Mesothelial cell of epicardium (in vitro differentiated cells): ENCODE measurements at regions not wholly inside any gene's neighbourhood (a gene's known extent, or its start where the extent isn't known, plus 50 kb on each side); places are given as distances from the start of the nearest gene placed in this dataset.
A peak's percentile ranks its signal among the peaks of the same experiment; 100 is the strongest.

Experiments
- DNase-seq, 2 experiments: peaks; one replicate each; pipeline ENCODE4 v3.0.0; 2021; ENCODE audit warnings: low spot score in 2 of 2; ENCODE audit not compliant: unreplicated experiment in 2 of 2
- H3K27ac Mint-ChIP-seq: 2 replicates; pipeline ENCODE4 v1.8.0; 2021; ENCODE audit warnings: mixed read lengths
- H3K27me3 Mint-ChIP-seq: 2 replicates; pipeline ENCODE4 v1.8.0; 2021; ENCODE audit warnings: low read depth, mixed read lengths
- H3K36me3 Mint-ChIP-seq: 2 replicates; pipeline ENCODE4 v1.8.0; 2021; ENCODE audit warnings: mixed read lengths
- H3K4me1 Mint-ChIP-seq: 2 replicates; pipeline ENCODE4 v1.8.0; 2021; ENCODE audit warnings: mixed read lengths
- H3K4me3 Mint-ChIP-seq: 2 replicates; pipeline ENCODE4 v1.8.0; 2021; ENCODE audit warnings: mild to moderate bottlenecking, moderate library complexity, mixed read lengths
- H3K9me3 Mint-ChIP-seq: 2 replicates; pipeline ENCODE4 v1.8.0; 2021; ENCODE audit warnings: mixed read lengths
- CTCF ChIP-seq: fragments of 200-600 bp; sonication (generic); IDR thresholded peaks from one replicate; pipeline ENCODE4 v1.5.0; 2021; ENCODE audit warnings: antibody characterized with exemption; ENCODE audit not compliant: unreplicated experiment

DNA sequence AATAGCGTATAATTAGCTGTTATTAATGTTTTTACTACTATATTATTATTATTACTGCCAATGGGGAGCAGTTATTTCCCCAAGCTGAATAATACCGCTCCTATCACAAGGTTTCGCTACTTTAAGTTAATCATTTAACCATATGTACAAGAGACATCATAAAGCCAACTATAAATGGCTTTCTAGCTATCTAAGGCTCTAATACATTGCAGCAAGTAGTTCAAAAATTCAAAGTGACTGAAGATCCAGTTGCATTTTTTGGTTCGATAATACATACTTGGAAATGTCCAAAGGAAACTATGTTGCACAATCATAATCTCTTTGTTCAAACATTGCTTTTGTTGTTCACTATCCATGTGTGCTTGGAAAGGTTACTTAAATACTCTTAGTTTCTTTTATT, 952.0 kb upstream of the MBL2 start:
- H3K36me3 Mint-ChIP-seq, result peaks cover 5% of the 10 kb centered on the region
- H3K27me3 Mint-ChIP-seq, result no peaks in the 10 kb centered on the region
- H3K4me3 Mint-ChIP-seq, result no peak overlapping the region
- H3K27ac Mint-ChIP-seq, result no peak overlapping the region
- H3K9me3 Mint-ChIP-seq, result peaks cover 19% of the 10 kb centered on the region
- peaks cover 16% of the 10 kb centered on the region for H3K4me1 Mint-ChIP-seq
- TF ChIP-seq CTCF, result no peak
- DNase-seq, result no peak

DNA sequence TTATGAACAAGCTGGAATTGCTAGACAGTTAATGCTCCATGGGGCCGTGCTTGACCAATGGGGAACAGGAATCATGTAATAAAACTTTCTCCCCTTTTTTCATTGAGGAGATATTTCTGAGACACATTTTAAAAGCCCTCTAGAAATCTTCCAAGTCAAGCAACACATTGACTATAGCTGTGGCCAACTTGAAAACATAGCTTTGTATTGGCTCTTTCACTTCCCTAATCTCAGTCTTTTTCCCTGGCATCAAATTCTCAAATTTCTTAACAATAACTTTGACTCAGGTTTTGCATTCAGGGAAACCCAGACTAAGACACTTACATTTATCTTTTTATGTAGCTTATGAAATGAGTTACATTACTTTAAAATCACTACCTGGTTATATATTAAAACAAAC, 947.1 kb upstream of the MBL2 start:
- H3K9me3 Mint-ChIP-seq, result peaks cover 13% of the 10 kb centered on the region
- no peak for DNase-seq
- H3K27me3 Mint-ChIP-seq, result no peaks in the 10 kb centered on the region
- peaks cover 9% of the 10 kb centered on the region for H3K4me1 Mint-ChIP-seq
- no peak overlapping the region for H3K4me3 Mint-ChIP-seq
- peaks cover 5% of the 10 kb centered on the region for H3K36me3 Mint-ChIP-seq
- no peak for TF ChIP-seq CTCF
- H3K27ac Mint-ChIP-seq, result no peak overlapping the region

DNA sequence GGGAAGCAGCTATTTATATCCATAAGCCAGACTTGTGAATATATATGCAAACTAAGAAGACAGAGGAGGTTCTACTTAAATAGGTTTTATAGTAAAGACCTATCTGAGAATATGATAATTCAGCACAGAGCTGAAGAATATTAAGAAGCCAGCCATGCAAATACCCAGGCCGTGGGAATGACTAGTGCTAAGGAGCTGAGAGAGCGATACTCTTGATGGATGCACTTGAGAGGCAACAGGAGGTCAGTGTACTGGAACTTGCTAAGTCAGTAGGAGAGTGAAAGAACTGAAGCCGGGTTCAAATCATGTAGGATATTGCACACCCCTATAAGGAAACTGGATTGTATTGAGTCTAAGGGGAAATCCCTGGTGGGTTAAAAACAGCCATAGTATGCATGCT, 943.6 kb upstream of the MBL2 start:
- Mint-ChIP-seq H3K27me3 (no peaks in the 10 kb centered on the region), H3K4me3 (no peak overlapping the region), H3K27ac (no peak overlapping the region), H3K36me3 (no peaks in the 10 kb centered on the region), H3K9me3 (no peaks in the 10 kb centered on the region), H3K4me1 (peaks cover 9% of the 10 kb centered on the region)
- no peak for TF ChIP-seq CTCF
- no peak for DNase-seq

GRCh38 chr10:53713431-53713830, 940.8 kb upstream of the MBL2 start:
- H3K27me3 Mint-ChIP-seq, result no peaks in the 10 kb centered on the region

DNA sequence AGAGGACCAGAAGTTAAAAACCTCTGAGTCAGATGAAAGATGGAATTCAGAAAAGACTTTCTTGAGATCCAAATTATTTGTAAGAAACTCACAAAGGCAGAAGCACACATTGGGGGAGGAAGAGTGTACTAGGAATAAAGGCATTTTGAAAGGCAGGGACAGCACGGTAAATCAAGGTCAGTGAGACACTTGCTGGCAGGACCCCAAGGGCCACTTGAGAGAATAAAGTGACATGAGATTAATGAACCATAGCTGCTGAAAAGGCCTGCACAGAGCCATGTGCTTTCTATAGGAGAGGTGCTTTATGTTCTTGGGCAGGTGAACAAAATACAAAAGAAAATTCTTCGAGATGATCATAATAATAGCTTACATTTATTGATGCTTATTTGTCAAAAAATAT, 929.9 kb upstream of the MBL2 start:
- Mint-ChIP-seq H3K36me3 (peaks cover 13% of the 10 kb centered on the region), H3K4me3 (no peak overlapping the region), H3K9me3 (peaks cover 20% of the 10 kb centered on the region), H3K27me3 (no peaks in the 10 kb centered on the region), H3K4me1 (peaks cover 34% of the 10 kb centered on the region), H3K27ac (peak overlapping the region; percentile 13)
- no peak for DNase-seq
- TF ChIP-seq CTCF, result no peak

More at GRCh38 chr10:53713431-53713830, 940.8 kb upstream of the MBL2 start:
- Mint-ChIP-seq H3K4me1 (peaks cover 9% of the 10 kb centered on the region), H3K4me3 (no peak overlapping the region), H3K9me3 (peaks cover 2% of the 10 kb centered on the region), H3K36me3 (no peaks in the 10 kb centered on the region), H3K27ac (no peak overlapping the region)
- no peak for TF ChIP-seq CTCF
- DNase-seq, result no peak

GRCh38 chr10:53701213-53701612, 928.6 kb upstream of the MBL2 start:
- no peaks in the 10 kb centered on the region for H3K27me3 Mint-ChIP-seq
- TF ChIP-seq CTCF, result no peak
- peaks cover 34% of the 10 kb centered on the region for H3K4me1 Mint-ChIP-seq
- peaks cover 6% of the 10 kb centered on the region for H3K36me3 Mint-ChIP-seq
- H3K27ac Mint-ChIP-seq, result no peak overlapping the region
- H3K9me3 Mint-ChIP-seq, result peaks cover 14% of the 10 kb centered on the region
- no peak for DNase-seq
- no peak overlapping the region for H3K4me3 Mint-ChIP-seq
